Peyer's patch (tissue), 4 donors: ENCODE measurements at regions not wholly inside any gene's neighbourhood (a gene's known extent, or its start where the extent isn't known, plus 50 kb on each side); places are given as distances from the start of the nearest gene placed in this dataset.
"Not testable (repeated sequence)": the region's sequence is repeated elsewhere in the genome, so short reads cannot be mapped to it uniquely, and the experiment has no call there.

Experiments
- DNase-seq, 3 donors: peaks; one replicate each; pipeline ENCODE4 v3.0.0-alpha.2; 2017 to 2019
- H3K27ac ChIP-seq, 4 donors: fragments of 200-600 bp; sonication (generic); one replicate each; pipeline ENCODE4 v1.5.1; 2016 to 2019
- H3K27me3 ChIP-seq, 2 donors: fragments of 200-600 bp; sonication (generic); one replicate each; pipeline ENCODE4 v1.5.1; 2019
- H3K36me3 ChIP-seq, 3 donors: fragments of 200-600 bp; sonication (generic); one replicate each; pipeline ENCODE4 v1.5.1; 2016 to 2019
- H3K4me1 ChIP-seq, 4 donors: fragments of 200-600 bp; sonication (generic); one replicate each; pipeline ENCODE4 v1.5.1; 2016 to 2019
- H3K4me3 ChIP-seq, 4 donors: fragments of 200-600 bp; sonication (generic); 1 replicate in 3 of 4; 2 replicates in 1 of 4; pipeline ENCODE4 v1.5.1; 2016 to 2019; ENCODE audit warnings: mild to moderate bottlenecking in 1 of 4
- H3K9me3 ChIP-seq, 4 donors: fragments of 200-600 bp; sonication (generic); one replicate each; pipeline ENCODE4 v1.5.1; 2016 to 2019; ENCODE audit warnings: mild to moderate bottlenecking in 1 of 4
- POLR2A ChIP-seq, 2 donors: fragments of 450-650 bp; IDR thresholded peaks; one replicate each; pipeline ENCODE4 v1.5.1; 2017; ENCODE audit warnings: antibody characterized with exemption in 2 of 2, mild to moderate bottlenecking in 2 of 2, moderate library complexity in 2 of 2
- TF ChIP-seq, protein P1 (sequence below), 6 experiments: fragments of 450-650 bp in 4 of 6; fragments of 200-600 bp in 2 of 6; sonication (generic) in 1 of 6; IDR thresholded peaks; one replicate each; pipeline ENCODE4 v1.5.1; 2017 to 2019; ENCODE audit warnings: antibody characterized with exemption in 6 of 6, mild to moderate bottlenecking in 3 of 6, moderate library complexity in 1 of 6

DNA sequence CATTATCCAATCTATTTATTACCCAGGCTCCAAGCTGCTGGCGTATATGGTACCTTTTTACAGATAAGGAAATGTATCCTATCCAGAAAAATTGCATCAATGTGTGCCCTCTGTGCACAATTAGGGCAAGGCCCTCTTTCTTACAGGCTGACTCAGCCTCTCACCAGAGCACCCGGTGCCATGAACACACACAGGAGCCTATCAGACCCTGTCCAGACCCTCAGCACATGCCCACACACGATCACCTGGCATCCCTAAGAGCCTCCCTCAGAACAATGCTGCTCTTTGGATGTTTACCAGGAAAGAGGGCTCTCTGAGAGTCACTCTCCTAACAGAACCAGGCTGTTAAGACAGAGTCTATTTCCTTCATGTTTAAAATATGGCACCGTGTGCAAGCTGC is 460.0 kb upstream of the TBL1XR1 start:
- TF ChIP-seq POLR2A (IDR thresholded peaks at IDR 0.05): no peak
- TF ChIP-seq, protein P1, sequence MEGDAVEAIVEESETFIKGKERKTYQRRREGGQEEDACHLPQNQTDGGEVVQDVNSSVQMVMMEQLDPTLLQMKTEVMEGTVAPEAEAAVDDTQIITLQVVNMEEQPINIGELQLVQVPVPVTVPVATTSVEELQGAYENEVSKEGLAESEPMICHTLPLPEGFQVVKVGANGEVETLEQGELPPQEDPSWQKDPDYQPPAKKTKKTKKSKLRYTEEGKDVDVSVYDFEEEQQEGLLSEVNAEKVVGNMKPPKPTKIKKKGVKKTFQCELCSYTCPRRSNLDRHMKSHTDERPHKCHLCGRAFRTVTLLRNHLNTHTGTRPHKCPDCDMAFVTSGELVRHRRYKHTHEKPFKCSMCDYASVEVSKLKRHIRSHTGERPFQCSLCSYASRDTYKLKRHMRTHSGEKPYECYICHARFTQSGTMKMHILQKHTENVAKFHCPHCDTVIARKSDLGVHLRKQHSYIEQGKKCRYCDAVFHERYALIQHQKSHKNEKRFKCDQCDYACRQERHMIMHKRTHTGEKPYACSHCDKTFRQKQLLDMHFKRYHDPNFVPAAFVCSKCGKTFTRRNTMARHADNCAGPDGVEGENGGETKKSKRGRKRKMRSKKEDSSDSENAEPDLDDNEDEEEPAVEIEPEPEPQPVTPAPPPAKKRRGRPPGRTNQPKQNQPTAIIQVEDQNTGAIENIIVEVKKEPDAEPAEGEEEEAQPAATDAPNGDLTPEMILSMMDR (IDR thresholded peaks at IDR 0.05): no peak
- Histone ChIP-seq H3K27me3 (no peaks in the 10 kb centered on the region), H3K4me3 (no peak overlapping the region), H3K9me3 (no peaks in the 10 kb centered on the region), H3K27ac (no peak overlapping the region), H3K36me3 (no peaks in the 10 kb centered on the region), H3K4me1 (no peaks in the 10 kb centered on the region)
- DNase-seq: no peak

DNA sequence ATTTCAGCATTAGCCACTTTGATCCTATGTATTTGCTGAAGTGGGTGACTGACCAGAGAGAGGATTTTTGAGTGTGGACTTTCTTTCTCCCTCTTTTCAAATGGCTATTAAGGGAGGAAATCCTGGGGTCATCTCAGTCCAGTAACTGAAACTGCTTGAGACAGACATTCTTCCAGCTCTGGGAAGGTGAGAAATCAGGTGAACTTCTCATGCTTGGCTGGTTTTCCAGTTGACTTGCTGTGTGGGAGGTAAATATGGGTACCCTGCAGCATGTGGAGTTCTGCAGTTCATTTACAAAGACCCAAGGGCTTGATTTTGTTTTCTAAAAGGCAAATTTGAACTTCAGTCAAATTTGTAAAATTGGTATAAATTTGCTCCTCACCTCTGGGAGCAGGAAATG is 461.1 kb upstream of the TBL1XR1 start:
- no peak overlapping the region for H3K4me3 ChIP-seq
- TF ChIP-seq, protein P1 (IDR thresholded peaks at IDR 0.05): no peak
- TF ChIP-seq POLR2A (IDR thresholded peaks at IDR 0.05): no peak
- DNase-seq: no peak
- no peak overlapping the region for H3K27ac ChIP-seq
- no peaks in the 10 kb centered on the region for H3K4me1 ChIP-seq
- H3K9me3 ChIP-seq: no peaks in the 10 kb centered on the region
- no peaks in the 10 kb centered on the region for H3K36me3 ChIP-seq
- H3K27me3 ChIP-seq: no peaks in the 10 kb centered on the region

DNA sequence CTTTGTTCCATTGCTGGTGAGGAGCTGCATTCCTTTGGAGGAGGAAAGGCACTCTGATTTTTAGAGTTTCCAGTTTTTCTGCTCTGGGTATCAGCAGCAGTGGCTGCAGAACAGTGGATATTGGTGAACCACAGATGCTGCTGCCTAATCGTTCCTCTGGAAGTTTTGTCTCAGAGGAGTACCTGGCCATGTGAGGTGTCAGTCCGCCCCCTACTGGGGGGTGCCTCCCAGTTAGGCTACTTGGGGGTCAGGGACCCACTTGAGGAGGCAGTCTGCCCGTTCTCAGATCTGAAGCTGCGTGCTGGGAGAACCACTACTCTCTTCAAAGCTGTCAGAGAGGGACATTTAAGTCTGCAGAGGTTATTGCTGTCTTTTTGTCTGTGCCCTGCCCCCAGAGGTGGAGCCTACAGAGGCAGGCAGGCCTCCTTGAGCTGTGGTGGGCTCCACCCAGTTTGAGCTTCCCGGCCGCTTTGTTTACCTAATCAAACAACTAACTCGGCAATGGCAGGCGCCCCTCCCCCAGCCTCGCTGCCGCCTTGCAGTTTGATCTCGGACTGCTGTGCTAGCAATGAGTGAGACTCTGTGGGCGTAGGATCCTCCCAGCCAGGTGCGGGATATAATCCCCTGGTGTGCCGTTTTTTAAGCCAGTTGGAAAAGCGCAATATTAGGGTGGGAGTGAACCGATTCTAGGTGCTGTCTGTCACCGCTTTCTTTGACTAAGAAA is 467.3 kb upstream of the TBL1XR1 start:
- H3K36me3 ChIP-seq, H3K4me3 ChIP-seq, H3K27me3 ChIP-seq, H3K4me1 ChIP-seq, H3K9me3 ChIP-seq, H3K27ac ChIP-seq: not testable (repeated sequence)
- TF ChIP-seq, protein P1 (IDR thresholded peaks at IDR 0.05): peak in 3 of 6 experiments; percentile 10 to 39 (median 34)
- peak in 1 of 3 donors; percentile 57 for DNase-seq

DNA sequence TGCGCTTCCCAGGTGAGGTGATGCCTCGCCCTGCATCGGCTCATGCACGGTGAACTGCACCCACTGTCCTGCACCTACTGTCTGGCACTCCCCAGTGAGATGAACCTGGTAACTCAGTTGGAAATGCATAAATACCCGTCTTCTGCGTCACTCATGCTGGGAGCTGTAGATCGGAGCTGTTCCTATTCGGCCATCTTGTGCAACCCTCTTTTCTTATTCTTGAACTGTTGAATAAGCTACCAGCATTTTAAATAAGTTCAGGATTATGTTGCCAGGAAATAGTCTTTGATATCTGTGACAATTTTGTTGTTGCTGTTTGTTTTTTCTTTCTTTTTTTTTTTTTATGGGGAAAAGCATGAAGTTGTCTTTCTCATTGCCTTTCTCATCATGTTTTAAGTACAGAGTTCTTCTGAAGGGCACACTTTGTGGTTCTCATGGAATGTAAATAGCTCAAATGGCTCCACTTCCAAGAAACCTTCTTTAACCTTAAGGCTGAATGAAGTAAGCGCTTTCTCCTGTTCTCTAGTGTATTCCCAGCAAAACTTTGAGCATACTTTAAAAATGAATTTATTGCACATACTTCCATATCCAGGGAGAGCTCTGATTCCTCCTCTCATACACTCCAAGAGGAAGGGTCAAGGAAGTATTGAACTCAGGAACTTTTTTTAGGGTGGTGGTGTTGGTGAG is 468.0 kb upstream of the TBL1XR1 start:
- H3K4me3 ChIP-seq: no peak overlapping the region
- no peak for TF ChIP-seq POLR2A (IDR thresholded peaks at IDR 0.05)
- TF ChIP-seq, protein P1 (IDR thresholded peaks at IDR 0.05): no peak

DNA sequence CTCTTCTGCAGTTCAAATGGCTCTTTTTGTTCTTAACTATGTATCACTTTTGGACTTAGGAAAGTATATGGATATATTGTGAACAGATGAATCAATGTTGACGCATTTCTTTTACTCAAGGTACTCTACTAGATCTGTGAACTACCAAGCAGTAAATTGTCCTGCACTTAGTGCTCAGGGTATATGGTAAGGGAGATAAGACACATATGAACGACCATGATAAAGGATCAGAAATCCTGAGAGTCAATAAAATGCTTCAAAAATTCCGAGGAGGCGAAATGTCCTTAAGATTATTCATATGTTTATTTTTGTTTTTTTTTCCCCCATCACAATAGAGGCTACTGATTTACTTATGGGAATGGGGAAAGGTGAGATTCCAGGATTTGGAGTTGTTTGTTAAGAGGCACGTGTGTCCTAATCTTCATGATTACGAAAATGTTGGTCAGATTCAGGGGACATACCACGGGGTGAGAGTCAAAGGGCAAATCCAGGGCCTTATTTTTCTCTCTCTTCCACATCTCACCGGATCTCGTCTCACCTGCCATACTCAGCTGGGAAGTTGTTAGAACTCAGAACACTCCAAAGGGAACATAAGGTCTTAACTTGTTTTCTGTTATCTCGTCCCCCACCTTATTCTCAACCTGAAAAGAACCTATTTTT is 475.1 kb upstream of the TBL1XR1 start:
- H3K27me3 ChIP-seq: no peaks in the 10 kb centered on the region
- no peak overlapping the region for H3K27ac ChIP-seq
- TF ChIP-seq, protein P1 (IDR thresholded peaks at IDR 0.05): no peak
- no peak for TF ChIP-seq POLR2A (IDR thresholded peaks at IDR 0.05)
- H3K36me3 ChIP-seq: no peaks in the 10 kb centered on the region
- no peak for DNase-seq
- H3K9me3 ChIP-seq: no peaks in the 10 kb centered on the region
- H3K4me3 ChIP-seq: no peak overlapping the region
- no peaks in the 10 kb centered on the region for H3K4me1 ChIP-seq

More for the DNA sequence above, 468.0 kb upstream of the TBL1XR1 start:
- H3K27ac ChIP-seq: no peak overlapping the region
- H3K27me3 ChIP-seq: no peaks in the 10 kb centered on the region
- no peaks in the 10 kb centered on the region for H3K9me3 ChIP-seq
- no peaks in the 10 kb centered on the region for H3K4me1 ChIP-seq
- H3K36me3 ChIP-seq: no peaks in the 10 kb centered on the region
- no peak for DNase-seq
